ENCODE measurements at regions not wholly inside any gene's neighbourhood (a gene's known extent, or its start where the extent isn't known, plus 50 kb on each side); places are given as distances from the start of the nearest gene placed in this dataset.

- no peaks in the 10 kb centered on the region for H3K4me1 Mint-ChIP-seq (ENCODE audit: low read depth)
- H3K36me3 Mint-ChIP-seq (ENCODE audit: low read depth), result no peaks in the 10 kb centered on the region
Observed at GRCh38 chr13:106905380-106906162, 337.6 kb upstream of the ARGLU1 start.

GRCh38 chr13:106899442-106899841 lies 331.5 kb upstream of the ARGLU1 start:
- H3K4me3 Mint-ChIP-seq, result no peak overlapping the region
- no peak overlapping the region for H3K27ac Mint-ChIP-seq
- H3K9me3 Mint-ChIP-seq, result no peaks in the 10 kb centered on the region
- no peaks in the 10 kb centered on the region for H3K36me3 Mint-ChIP-seq (ENCODE audit: low read depth)
- H3K27me3 Mint-ChIP-seq (ENCODE audit: low read depth), result no peaks in the 10 kb centered on the region
- no peaks in the 10 kb centered on the region for H3K4me1 Mint-ChIP-seq (ENCODE audit: low read depth)

More at GRCh38 chr13:106905380-106906162, 337.6 kb upstream of the ARGLU1 start:
- Mint-ChIP-seq H3K4me3 (no peak overlapping the region), H3K27me3 (ENCODE audit: low read depth) (no peaks in the 10 kb centered on the region), H3K27ac (no peak overlapping the region), H3K9me3 (no peaks in the 10 kb centered on the region)

- Mint-ChIP-seq H3K9me3 (no peaks in the 10 kb centered on the region), H3K4me3 (no peak overlapping the region), H3K36me3 (ENCODE audit: low read depth) (no peaks in the 10 kb centered on the region), H3K27me3 (ENCODE audit: low read depth) (no peaks in the 10 kb centered on the region), H3K27ac (no peak overlapping the region), H3K4me1 (ENCODE audit: low read depth) (no peaks in the 10 kb centered on the region)
Observed at GRCh38 chr13:106898231-106898630, 330.3 kb upstream of the ARGLU1 start.

GRCh38 chr13:106888148-106888547 lies 320.2 kb upstream of the ARGLU1 start:
- H3K4me1 Mint-ChIP-seq (ENCODE audit: low read depth), result no peaks in the 10 kb centered on the region
- no peaks in the 10 kb centered on the region for H3K36me3 Mint-ChIP-seq (ENCODE audit: low read depth)
- H3K9me3 Mint-ChIP-seq, result no peaks in the 10 kb centered on the region
- H3K27ac Mint-ChIP-seq, result no peak overlapping the region
- no peak overlapping the region for H3K4me3 Mint-ChIP-seq
- no peaks in the 10 kb centered on the region for H3K27me3 Mint-ChIP-seq (ENCODE audit: low read depth)

GRCh38 chr13:106887686-106888085 lies 319.7 kb upstream of the ARGLU1 start:
- Mint-ChIP-seq H3K27me3 (ENCODE audit: low read depth) (no peaks in the 10 kb centered on the region), H3K27ac (no peak overlapping the region), H3K36me3 (ENCODE audit: low read depth) (no peaks in the 10 kb centered on the region), H3K4me1 (ENCODE audit: low read depth) (no peaks in the 10 kb centered on the region), H3K9me3 (no peaks in the 10 kb centered on the region), H3K4me3 (no peak overlapping the region)

GRCh38 chr13:106883976-106884375 lies 316.0 kb upstream of the ARGLU1 start:
- Mint-ChIP-seq H3K27ac (no peak overlapping the region), H3K4me3 (no peak overlapping the region), H3K27me3 (ENCODE audit: low read depth) (no peaks in the 10 kb centered on the region), H3K4me1 (ENCODE audit: low read depth) (no peaks in the 10 kb centered on the region), H3K36me3 (ENCODE audit: low read depth) (no peaks in the 10 kb centered on the region), H3K9me3 (no peaks in the 10 kb centered on the region)

GRCh38 chr13:106882246-106882645 lies 314.3 kb upstream of the ARGLU1 start:
- Mint-ChIP-seq H3K9me3 (peaks cover 5% of the 10 kb centered on the region), H3K36me3 (ENCODE audit: low read depth) (no peaks in the 10 kb centered on the region), H3K27ac (no peak overlapping the region), H3K27me3 (ENCODE audit: low read depth) (no peaks in the 10 kb centered on the region), H3K4me3 (no peak overlapping the region), H3K4me1 (ENCODE audit: low read depth) (no peaks in the 10 kb centered on the region)

GRCh38 chr13:106879806-106880205 lies 311.9 kb upstream of the ARGLU1 start:
- Mint-ChIP-seq H3K4me3 (no peak overlapping the region), H3K27ac (no peak overlapping the region), H3K27me3 (ENCODE audit: low read depth) (no peaks in the 10 kb centered on the region), H3K4me1 (ENCODE audit: low read depth) (no peaks in the 10 kb centered on the region), H3K36me3 (ENCODE audit: low read depth) (no peaks in the 10 kb centered on the region), H3K9me3 (peaks cover 5% of the 10 kb centered on the region)

- Mint-ChIP-seq H3K27ac (no peak overlapping the region), H3K4me3 (no peak overlapping the region), H3K4me1 (ENCODE audit: low read depth) (no peaks in the 10 kb centered on the region), H3K36me3 (ENCODE audit: low read depth) (no peaks in the 10 kb centered on the region), H3K9me3 (peaks cover 5% of the 10 kb centered on the region), H3K27me3 (ENCODE audit: low read depth) (no peaks in the 10 kb centered on the region)
Observed at GRCh38 chr13:106874323-106874722, 306.4 kb upstream of the ARGLU1 start.

- no peaks in the 10 kb centered on the region for H3K27me3 Mint-ChIP-seq (ENCODE audit: low read depth)
- H3K4me3 Mint-ChIP-seq, result no peak overlapping the region
- peaks cover 5% of the 10 kb centered on the region for H3K9me3 Mint-ChIP-seq
- H3K27ac Mint-ChIP-seq, result no peak overlapping the region
- H3K4me1 Mint-ChIP-seq (ENCODE audit: low read depth), result no peaks in the 10 kb centered on the region
- no peaks in the 10 kb centered on the region for H3K36me3 Mint-ChIP-seq (ENCODE audit: low read depth)
Observed at GRCh38 chr13:106873810-106874209, 305.9 kb upstream of the ARGLU1 start.

GRCh38 chr13:106867249-106867648 lies 299.3 kb upstream of the ARGLU1 start:
- no peak overlapping the region for H3K27ac Mint-ChIP-seq
- peaks cover 4% of the 10 kb centered on the region for H3K27me3 Mint-ChIP-seq (ENCODE audit: low read depth)
- H3K4me1 Mint-ChIP-seq (ENCODE audit: low read depth), result no peaks in the 10 kb centered on the region
- H3K4me3 Mint-ChIP-seq, result no peak overlapping the region
- H3K36me3 Mint-ChIP-seq (ENCODE audit: low read depth), result no peaks in the 10 kb centered on the region
- no peaks in the 10 kb centered on the region for H3K9me3 Mint-ChIP-seq

GRCh38 chr13:106865716-106866440 lies 297.9 kb upstream of the ARGLU1 start:
- Mint-ChIP-seq H3K27ac (no peak overlapping the region), H3K27me3 (ENCODE audit: low read depth) (peaks cover 4% of the 10 kb centered on the region), H3K4me1 (ENCODE audit: low read depth) (no peaks in the 10 kb centered on the region), H3K9me3 (no peaks in the 10 kb centered on the region), H3K4me3 (no peak overlapping the region), H3K36me3 (ENCODE audit: low read depth) (no peaks in the 10 kb centered on the region)

- Mint-ChIP-seq H3K9me3 (no peaks in the 10 kb centered on the region), H3K27me3 (ENCODE audit: low read depth) (no peaks in the 10 kb centered on the region), H3K36me3 (ENCODE audit: low read depth) (no peaks in the 10 kb centered on the region), H3K4me1 (ENCODE audit: low read depth) (no peaks in the 10 kb centered on the region), H3K27ac (no peak overlapping the region), H3K4me3 (no peak overlapping the region)
Observed at GRCh38 chr13:106859533-106859904, 291.6 kb upstream of the ARGLU1 start.

- Mint-ChIP-seq H3K4me3 (no peak overlapping the region), H3K4me1 (ENCODE audit: low read depth) (no peaks in the 10 kb centered on the region), H3K27ac (no peak overlapping the region), H3K36me3 (ENCODE audit: low read depth) (no peaks in the 10 kb centered on the region), H3K27me3 (ENCODE audit: low read depth) (no peaks in the 10 kb centered on the region), H3K9me3 (no peaks in the 10 kb centered on the region)
Observed at GRCh38 chr13:106858903-106859532, 291.1 kb upstream of the ARGLU1 start.

- H3K27ac Mint-ChIP-seq, result no peak overlapping the region
- no peaks in the 10 kb centered on the region for H3K36me3 Mint-ChIP-seq (ENCODE audit: low read depth)
- no peak overlapping the region for H3K4me3 Mint-ChIP-seq
- no peaks in the 10 kb centered on the region for H3K4me1 Mint-ChIP-seq (ENCODE audit: low read depth)
- H3K9me3 Mint-ChIP-seq, result no peaks in the 10 kb centered on the region
- H3K27me3 Mint-ChIP-seq (ENCODE audit: low read depth), result no peaks in the 10 kb centered on the region
Observed at GRCh38 chr13:106852436-106852835, 284.5 kb upstream of the ARGLU1 start.

Measured in T-helper 1 cell treated with Interleukin-12 subunit alpha and Interleukin-12 subunit beta and Interleukin-4 antibody, amounts not matched to agents 30 μg/mL and 1 μg/mL, for 36 hours (primary cell).